Stimulated activated CD8-positive, alpha-beta memory T cell treated with anti-CD3 and anti-CD28 coated beads, Interleukin-7, amount 100 ng/mL, for 1 hour (primary cell): ENCODE measurements at regions not wholly inside any gene's neighbourhood (a gene's known extent, or its start where the extent isn't known, plus 50 kb on each side); places are given as distances from the start of the nearest gene placed in this dataset.
"Not testable (repeated sequence)": the region's sequence is repeated elsewhere in the genome, so short reads cannot be mapped to it uniquely, and the experiment has no call there.

ENCODE experiments used
- DNase-seq, 2 donors: peaks; one replicate each; pipeline ENCODE4 v3.0.0-alpha.2; 2020; ENCODE audit warnings: low read depth in 2 of 2

DNA sequence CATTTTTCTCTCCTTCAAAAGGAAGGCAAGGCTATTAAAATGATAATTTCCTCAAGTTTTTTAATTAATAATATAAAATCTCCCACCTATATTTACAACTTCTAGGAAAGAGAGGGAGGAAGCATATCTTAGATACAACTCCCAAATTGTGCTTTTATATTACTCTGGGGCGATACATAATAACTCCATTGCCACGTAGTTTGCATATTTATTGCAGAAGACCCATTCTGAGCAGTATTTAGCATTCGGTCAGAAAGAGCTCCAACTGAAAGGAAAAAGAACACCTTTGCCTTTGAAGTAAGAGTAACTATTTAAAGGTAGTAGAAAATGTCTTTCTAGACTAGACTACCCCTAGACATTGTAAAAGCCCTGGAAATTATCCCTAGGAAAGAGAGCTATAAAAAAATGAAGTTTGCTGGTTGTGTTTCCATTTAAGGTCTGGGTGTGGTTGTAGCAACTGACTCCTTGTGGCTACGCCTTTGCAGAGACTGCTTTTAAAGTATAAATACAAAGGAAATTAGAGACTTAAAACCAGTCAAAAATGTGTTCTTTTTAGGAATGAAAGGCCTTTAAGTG lies 566.1 kb downstream of the ZNF608 start:
- DNase-seq: no peak

DNA sequence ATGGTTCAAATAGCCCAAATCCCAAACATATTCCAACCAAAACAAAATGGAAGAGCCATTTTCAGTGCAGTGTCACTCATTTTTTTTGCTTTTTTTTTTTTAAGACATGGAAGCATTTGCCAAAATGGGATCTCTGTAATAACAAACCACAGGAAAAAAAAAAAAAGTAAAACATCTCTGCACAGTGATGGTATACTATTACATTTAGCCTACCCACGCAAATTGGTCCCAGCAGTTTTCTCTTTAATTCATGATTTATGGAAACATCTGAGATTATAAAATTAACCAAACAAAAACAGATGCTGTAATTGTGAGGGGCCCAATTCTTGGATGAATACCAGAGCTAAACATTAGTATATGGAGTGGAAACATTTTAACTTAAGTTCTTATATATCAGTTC lies 566.6 kb downstream of the ZNF608 start:
- DNase-seq: no peak

DNA sequence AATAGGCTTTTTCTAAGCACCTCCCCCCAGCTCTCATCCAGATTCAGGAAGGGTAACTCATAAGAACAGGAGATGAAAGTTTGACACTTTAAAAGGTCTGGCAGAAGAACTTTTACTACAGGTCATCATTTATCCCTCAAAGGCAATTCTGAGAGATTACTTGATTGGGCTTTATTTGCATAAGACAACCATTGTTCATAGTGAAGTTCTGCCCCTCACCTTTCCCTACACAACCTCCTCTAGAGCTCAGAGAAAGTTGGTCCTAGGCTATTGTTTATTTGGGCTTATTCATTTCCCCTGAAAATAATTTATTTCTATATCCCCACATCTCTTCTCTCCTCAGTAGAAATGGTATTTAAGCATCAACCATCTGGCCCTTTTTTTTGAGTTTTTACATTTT lies 568.4 kb downstream of the ZNF608 start:
- DNase-seq: no peak

DNA sequence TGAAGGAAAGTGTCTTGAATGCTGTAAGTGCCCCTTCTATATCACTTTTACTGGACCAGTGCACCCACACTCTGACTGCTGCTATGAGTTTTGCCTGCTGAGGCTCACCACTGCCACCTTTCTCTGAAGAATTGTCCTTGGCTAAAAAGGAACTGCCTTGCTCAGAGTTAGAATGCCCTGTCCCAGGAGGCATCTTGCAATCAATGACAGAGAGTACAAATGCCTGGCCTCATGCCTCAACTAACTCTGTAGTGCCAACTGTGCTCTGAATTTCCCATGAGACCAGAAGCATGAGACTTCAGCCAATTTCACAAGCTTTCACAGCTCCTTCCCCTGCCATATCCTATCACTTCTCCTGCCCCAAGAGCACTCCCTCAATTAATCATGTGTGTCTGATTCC lies 569.7 kb downstream of the ZNF608 start:
- no peak for DNase-seq

DNA sequence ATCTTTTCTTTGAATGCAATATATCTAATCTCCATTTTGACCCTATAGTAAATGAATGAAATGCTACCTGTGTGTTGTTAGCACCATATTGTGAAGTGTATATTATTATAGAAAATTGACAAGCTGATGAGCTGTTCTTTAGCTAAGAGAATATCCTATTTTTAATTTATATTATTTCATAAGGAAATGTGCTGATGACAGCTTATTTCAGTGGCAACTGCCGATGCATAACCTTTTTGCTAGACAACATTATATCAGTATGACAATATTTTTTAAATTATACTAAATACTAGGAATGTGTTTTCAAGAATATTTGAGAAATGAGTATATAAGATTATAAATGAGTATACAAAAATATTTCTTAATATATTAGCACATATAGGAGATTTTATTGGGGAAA lies 573.1 kb downstream of the ZNF608 start:
- DNase-seq: no peak

DNA sequence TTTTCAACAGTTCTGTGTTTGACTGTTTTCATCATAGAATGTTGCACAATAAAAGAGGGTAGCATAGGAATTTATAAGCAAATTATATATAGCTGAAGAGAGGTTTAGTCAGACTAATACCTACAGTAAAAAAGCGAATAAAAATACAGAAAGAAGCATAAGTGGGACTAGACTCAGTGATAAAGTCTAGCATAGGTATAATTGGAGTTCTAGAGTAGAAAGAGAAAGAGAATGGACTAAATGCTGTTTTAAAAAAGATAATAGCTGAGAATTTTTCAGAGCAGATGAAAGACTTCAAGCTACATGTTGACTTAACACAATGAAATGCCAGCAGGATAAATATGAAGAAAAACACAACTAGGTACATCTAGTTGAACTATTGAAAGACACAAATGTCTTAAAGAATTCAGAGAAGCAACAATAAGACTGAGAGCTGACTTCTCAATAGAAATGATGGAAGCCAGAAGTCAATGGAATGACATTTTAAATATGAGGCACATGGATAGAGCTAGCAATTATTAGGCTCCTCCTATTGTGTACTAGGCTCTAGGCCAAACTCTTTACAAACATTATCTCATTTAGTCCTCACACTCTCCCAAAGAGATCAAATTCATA lies 573.9 kb downstream of the ZNF608 start:
- DNase-seq: no peak

DNA sequence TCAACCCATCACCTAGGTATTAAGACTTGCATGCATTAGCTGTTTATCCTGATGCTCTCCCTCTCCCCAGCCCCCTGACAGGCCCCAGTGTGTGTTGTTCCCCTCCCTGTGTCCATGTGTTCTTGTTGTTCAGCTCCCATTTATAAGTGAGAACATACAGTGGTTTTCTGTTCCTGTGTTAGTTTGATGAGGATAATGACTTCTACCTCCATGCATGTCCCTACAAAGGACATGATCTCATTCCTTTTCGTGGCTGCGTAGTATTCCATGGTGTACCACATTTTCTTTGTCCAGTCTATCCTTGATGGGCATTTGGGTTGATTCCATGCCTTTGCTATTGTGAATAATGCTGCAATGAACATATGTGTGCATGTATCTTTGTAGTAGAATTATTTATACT lies 578.3 kb downstream of the ZNF608 start:
- not testable (repeated sequence) for DNase-seq

DNA sequence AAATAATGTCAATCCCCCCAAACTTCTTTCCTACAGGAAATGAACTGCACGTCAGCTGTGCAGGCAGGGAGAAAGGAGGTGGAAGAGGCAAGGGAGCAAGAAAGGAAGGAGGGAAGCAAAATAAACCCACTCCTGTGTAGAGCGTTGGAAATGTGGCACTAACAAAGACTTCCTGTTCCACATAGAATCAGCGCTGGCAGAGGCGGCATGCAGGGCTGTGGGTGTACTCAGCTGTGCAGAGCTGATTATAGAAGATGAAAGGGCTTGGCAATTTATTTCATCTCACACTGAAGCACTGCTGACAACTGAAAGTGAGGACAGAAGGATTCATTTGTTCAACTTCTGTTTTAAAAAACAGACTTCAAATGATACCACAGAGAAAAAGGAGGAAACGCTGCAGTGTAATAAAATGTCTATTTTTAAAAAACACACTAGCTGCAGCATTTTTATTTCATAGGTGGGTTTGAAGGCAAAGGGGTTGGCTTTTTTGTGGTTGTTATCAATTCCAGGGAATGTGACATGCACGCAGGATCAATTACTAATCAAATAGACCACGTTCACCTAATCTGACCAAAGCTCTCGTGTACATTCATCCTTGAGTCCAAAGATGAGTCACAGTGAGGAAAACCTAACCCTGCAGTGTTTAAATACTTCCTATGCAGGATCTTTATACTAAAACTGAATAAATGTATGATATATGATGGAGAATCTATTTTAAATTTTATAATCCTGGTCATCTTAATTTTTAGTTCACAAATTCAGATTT lies 583.5 kb downstream of the ZNF608 start:
- no peak for DNase-seq

DNA sequence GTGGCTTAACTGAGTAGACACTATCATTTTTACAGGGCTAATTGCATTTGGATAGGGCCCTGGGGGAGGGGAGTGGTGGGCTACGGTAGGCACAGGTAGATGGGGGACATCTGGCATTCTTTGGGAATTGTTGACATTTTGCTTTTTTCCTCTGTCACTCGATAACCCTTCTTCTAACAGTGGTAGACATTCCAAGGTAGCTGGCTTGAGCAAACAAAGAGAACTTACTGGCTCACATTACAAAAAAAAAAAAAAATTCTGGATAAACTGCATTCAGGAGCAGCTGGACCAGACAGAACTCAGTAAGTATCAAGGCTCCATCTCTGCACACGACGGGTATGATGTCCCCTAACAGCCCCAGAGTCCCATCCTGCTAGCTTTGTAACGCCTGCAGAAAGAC lies 585.2 kb downstream of the ZNF608 start:
- no peak for DNase-seq

DNA sequence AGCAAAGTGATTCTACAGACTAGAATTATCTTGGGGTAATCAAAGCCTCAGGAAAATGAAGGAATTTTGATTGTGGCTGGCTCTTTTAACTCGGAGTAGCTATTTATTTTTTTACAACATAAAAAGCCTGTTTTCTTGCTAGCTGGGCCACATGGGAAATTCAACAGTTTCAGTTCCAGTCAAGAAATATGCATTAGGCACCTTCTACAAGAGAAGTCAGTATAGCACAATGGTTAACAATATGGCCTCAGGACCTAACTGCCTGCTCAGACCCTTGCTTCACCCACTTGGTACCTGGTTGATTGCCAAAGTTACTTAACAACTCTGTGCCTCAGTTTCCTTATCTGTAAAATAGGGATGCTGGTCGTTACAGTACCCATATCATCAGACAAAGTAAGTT lies 586.2 kb downstream of the ZNF608 start:
- no peak for DNase-seq

DNA sequence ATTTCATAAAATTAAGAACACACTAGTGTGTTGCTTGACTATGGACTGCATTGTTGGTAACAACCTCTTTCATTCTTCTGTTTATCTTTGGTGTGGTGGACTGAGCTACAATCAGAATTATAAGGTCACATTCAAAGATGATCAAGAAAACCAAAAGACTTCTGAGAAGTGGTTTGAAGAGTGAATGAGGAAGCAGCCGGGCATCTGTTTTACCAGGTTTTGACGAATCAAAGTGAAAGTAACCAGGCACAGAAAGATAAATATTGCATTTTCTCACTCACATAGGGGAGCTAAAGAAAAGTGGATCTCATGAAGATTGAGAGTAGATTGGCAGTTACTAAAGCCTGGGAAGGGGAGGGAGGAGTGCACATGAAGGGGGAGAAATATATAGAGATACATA lies 589.1 kb downstream of the ZNF608 start:
- DNase-seq: no peak

DNA sequence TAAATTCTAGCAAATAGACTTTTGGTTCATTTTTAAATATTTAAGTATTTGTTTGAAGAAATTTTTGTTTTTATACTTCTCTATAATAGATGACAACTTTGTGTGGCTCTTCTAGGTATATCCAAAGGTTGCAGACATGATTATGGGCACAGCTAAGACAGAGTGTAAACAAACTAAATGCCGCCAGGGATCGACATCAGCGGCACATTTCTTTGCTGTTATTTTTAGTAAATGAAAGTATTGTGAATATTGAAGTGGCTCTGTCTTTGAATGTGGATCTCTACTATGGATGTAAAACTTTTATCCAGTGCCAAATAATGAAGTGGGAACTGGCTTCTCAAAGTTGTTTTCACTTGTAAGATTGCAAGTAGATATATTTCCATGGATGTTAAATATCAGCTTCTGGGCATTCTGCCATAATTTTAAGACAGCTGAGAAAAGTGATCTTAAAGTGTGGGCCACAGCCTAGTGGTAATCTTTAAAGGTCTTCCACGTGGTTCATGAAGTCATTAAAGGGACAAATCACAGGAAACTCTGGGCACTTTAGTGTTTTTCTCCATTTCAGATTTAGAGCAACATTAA lies 589.9 kb downstream of the ZNF608 start:
- DNase-seq: no peak

DNA sequence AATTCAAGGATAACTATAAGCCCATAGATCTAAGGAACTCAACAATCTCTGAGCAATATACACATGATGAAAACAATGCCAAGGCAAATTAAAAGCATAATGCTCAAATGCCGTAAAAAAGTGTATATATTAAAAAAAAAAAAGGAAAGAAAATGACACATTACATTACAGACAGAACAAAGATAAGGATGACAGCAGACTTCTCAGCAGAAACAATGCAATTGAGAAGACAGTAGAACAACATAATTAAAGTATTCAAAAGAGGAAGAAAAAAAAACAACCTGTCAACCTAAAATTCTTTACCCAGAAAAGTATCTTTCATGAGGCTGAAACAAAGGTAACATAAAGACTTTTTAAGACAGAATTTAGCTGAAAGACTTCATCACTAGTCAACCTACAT lies 591.7 kb downstream of the ZNF608 start:
- no peak for DNase-seq

DNA sequence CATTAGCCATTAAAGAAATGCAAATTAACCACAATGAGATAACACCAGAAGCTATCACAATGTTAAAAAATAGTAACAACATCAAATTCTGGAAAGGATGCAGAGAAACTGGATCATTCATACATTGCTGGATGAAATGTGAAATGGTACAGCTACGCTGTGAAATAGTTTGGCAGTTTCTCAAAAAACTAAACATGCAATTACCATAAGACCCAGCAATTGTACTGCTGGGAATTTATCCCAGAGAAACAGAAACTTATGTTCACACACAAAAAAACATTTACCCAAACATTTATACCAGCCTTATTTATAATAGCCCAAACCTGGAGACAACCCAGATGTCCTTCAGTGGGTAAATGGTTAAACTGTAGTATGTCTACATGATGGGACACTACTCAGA lies 592.9 kb downstream of the ZNF608 start:
- DNase-seq: no peak

DNA sequence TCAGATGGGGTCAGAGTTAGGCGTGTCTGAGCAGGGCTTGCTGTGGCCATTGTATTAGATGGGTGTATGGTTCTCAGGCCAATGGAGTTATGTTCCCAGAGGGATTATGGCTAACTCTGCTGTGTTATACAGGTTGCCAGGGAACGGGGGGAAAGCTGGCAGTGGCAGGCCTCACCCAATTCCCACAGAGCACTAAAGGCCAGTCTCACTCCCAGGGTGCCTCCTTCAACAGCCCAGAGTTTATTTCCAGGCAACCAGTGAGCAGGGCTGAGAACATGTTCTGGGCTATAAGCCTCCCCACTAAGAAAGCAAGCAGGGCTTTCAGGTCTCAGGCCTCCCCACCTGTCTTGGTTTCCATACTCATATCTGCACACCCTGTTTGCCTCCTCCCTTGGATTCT lies 597.9 kb downstream of the ZNF608 start:
- DNase-seq: no peak

DNA sequence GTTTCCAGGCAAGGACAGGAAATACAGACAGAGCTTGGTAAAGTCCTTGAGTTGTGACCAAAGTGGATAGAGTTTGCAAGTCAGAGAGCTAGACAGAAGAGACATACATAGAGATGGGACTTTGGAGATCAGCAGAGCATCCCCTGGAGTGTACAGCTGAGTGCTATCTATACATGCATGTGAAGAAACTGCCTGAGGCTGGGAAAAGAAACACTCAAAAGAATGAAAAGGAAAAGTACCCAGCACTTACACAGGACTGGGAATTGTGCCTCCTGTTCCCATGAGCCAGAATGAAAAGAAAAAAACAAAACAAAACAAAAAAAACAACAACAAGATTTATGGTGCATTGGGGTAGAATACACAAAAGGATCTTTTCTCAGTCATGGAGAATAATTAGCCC lies 606.4 kb downstream of the ZNF608 start:
- DNase-seq: no peak

DNA sequence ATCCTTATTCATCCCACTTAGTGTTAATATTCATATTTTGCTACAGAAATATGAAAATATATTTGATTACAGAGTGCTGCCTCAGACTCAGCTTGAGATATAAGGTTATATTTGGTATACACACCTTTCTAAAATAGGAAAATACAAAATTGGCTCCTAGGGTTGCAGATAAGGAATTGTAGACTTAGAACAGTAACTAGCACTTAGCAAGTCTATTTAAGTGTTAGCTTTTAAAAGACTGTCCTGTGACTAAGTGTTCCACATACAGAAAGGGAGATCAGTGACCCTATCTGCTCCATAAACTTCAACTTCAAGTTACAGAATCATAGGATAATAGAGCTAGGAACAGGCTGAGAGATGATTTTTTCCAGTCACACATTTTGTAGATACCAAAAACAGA lies 607.0 kb downstream of the ZNF608 start:
- DNase-seq: no peak

DNA sequence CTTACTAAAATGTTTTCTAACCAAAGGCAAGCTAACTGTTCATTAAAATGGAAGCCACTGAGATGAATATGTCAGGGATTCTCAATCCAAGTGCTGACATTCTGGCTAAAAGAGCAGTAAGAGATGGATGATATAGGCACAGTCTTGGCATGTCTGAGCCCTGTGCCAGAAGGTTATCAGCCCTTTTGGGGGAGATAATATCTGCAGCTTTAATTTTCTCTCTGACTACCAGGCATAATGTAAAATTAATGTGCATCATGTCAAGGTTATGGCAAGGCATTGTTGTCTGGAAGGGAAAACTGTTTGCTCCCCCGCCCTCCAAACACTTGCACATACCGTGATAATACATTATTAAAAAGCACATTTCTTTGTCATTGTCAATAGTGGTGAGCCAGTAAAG lies 609.8 kb downstream of the ZNF608 start:
- no peak for DNase-seq

DNA sequence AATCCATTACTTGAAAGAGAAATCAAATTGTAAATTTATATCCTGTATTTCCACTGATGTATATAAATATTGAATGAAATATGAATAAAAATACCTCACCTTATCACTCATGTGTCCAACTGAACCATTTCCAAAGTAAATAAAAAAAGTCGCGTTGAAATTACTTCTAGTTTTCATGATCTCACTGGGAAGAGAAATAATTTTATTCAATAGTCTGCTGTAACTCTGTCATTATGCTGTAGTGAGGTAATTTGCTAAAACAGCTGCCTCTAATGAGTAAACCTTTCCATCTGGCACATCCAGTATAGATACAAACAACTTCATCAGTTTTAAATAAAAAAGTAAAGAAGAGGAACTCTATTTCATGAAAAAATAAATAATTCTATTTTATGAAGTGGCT lies 611.5 kb downstream of the ZNF608 start:
- no peak for DNase-seq

DNA sequence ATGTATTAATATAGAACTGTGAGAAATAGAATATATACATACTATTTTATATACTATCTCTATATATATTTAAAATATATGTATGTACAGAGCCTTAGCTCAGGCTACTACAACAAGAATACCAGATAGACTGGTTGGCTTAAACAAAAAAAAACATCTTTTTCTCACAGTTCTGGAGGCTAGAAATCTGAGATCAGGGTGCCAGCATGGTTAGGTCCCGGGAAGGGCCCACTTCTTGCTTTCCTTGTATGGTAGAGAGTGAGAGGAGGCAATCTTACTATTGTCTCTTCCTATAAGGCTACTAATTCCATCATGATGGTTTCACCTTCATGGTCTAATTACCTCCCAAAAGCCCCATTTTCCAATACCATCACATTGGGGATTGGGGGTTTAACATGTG lies 613.0 kb downstream of the ZNF608 start:
- no peak for DNase-seq

DNA sequence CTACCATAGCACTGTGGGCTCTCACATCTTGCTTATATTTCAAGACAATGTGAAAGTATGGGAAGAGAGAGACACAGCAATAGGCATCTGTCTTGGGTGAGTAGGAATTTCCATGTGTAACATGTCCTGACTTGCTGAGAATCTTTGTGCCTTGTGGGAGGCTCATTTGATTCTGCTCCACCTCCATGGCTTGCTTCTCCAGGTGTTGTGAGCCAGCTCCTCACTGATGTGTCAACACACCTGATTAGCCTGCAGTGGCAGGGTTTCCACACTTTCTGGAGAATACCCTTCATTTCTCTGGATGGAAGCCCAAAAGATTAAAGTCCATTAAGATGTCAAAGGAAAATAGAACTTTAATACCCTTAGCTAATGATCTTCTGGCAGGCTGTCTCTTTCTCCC lies 613.6 kb downstream of the ZNF608 start:
- no peak for DNase-seq

DNA sequence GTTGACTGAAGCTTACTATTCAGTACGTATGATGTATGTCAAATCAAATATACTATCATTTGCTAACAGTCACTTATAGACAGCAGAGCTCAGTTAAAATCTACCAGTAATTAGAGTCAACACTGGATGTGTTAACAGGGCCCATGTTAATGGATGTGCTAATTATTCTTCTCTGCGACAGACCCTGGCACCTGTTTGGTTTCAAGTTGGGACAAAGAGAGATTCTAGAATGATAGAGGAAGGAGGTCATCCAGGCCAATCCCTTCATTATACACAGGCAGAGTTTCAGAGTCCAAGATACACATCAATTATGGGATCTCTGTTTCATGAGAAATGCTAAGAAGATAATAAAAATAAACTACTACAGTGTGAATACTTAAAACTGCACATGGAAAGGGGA lies 615.0 kb downstream of the ZNF608 start:
- no peak for DNase-seq

DNA sequence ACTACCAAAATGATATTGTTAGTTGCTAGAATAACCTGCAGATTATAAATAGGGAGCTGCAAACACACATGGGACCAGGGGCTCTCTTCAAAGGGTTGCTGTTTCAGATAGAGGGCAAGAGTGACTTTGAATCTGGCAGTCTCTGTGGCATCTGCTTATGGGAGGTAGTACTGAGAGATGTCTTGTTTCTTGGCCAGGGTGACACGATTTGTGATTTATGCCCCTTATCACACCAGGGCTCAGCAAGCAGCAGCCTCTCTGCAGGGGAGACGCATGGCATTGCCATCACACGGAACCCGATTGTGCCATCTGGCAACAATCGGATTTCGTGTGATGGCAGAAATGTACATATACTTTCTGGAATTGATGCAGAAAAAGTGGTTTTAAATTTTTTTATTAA lies 615.6 kb downstream of the ZNF608 start:
- no peak for DNase-seq
